Islet of Langerhans (tissue), 1 donor: ENCODE measurements at regions not wholly inside any gene's neighbourhood (a gene's known extent, or its start where the extent isn't known, plus 50 kb on each side); places are given as distances from the start of the nearest gene placed in this dataset.

Experiments
- FAIRE-seq: peaks from one replicate; lab custom pipeline; 2011; peaks lifted over from hg19 to GRCh38; lab: Jason Lieb, UNC

DNA sequence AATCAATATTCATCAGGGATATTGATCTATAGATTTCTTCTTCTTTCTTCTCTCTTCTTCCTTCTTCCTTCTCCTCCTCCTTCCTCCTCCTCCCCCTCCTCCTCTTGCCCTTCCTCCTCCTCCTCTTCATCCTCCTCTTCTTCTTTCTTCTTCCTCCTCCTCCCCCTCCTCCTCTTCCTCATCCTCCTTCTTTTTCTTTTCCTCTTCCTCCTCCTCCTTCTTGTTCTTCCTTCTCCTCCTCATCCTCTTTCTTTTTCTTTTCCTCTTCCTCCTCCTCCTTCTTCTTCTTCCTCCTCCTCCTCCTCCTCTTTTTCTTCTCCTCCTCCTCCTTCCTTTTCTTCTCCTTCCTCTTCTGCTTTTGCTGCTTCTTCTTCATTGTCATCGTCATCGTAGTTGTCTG, 52.4 kb upstream of the SERINC1 start:
- FAIRE-seq, result no peak

DNA sequence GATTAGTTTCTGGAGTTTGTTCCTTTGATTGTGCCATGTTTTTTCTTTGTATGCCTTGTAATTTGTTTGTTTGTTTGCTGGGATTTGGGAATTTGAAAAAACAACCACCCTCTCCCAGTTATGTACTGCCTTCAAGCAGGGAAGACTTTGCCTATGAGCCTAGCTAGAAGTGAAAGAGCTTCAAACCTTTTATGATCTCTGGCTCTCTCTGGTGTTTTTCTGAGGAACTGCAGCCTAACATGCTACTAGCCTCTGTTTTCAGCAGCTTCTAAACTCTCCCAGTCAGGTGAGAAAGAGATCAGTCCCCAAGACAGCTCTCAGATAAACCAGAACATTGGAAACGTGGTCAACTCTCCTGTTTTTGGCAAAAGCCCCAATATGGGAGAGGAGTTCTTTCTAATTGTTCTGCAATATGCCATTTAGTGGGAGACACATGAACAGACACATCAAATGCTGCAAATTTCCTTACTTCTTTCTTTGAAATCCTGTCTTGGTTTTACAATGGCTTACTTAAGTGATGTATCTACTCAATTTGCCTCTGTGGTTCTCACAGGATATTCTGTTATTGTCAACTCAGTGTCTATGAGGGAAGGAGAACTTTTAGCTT, 58.9 kb upstream of the SERINC1 start:
- FAIRE-seq, result peak; percentile 95

DNA sequence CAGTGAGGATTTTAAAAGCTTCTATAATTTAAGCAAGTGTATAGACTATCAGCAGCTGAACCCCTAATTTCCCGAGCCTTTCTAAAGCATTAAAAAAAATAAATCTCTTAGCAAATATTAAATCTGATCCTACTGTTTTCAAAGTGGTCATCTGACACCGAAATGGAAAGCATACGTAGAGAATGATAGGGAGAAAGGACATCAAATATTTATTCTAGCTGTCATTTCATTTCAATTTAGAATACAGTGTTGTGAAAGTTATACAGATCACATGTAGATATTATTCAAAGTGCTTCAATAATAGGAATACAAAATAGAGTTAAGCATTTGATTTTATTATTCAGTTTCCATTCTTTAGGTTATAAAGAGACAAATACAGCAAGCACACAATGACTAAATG, 61.9 kb upstream of the PKIB start:
- FAIRE-seq, result peak; percentile 90

DNA sequence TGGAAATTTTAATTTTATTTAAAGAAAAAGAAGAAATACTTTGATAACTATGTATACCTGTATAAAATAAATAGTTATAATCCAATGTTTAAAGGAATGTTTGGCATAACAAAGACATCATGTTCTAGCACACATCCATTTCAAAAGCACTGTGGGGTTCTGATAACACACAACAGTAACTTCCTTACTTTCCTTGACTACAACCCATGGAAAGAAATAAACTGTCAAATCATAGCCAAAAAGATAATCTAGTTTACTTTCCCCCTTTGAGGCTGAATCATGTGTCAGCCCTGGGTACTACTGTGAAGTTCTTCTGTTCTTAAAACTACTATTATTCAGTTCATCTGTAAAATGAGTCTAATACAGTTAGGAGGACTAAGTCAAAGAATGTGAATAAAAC, 61.4 kb upstream of the PKIB start:
- peak; percentile 5 for FAIRE-seq

DNA sequence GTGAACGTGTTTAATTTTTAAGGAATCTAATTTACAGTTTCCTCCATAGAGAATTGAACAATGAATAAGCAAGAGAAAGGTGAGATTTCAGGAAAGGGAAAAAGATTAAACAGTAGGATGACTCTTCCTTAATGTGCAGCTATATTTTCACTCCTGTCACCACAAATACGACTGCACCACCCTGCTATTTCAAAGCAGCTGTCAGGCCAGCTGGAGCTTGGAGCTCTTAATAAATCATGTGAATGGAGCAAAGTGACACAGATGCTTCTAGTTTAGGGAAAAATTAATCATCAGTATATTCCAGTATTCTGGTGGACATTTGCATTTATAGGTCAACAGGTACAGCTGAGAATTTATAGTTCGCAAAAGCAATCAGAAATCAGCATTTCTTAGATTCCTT, 56.5 kb upstream of the PKIB start:
- FAIRE-seq, result peak; percentile 91

DNA sequence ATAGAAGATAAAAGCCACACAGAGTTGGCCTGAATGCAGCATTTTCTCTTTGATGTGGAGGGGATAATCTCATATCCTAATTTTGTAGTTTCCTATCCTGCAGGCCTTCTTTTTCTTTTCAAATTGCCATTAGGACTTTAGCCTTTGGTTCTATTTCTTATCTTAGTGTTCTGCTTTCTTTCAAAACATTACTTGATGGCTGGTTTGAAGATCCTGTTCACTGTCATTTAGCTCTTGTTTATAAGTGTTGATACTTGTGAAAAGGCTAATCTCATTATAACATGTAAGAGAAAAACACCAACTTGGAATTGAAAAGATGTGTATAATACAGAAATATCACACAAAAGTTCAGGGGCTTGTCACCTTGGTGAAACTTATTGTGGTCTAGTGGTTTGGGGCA, 54.6 kb upstream of the PKIB start:
- FAIRE-seq, result no peak

DNA sequence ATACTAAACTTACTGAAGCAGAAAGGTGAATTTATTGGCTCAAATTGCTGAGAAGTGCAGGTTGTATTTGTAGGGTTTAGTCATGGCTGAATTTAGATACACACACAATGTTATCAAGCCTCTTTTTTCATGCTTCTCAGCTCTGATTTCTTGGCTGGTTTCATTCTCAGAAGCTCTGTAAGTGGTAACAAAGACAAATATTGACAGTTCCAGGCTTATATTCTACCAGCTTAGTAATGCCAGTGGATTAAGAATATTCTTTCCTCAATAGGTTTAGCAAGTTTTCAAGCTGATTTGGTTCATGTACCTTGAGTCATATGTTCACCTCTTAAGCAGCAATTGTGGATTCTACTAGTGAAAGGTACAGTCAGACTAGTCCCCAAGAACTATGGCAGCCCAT, 52.1 kb upstream of the PKIB start:
- FAIRE-seq, result peak; percentile 90
